GM12873 (cell line): ENCODE measurements at regions not wholly inside any gene's neighbourhood (a gene's known extent, or its start where the extent isn't known, plus 50 kb on each side); places are given as distances from the start of the nearest gene placed in this dataset.

Experiments
- CTCF ChIP-seq: IDR thresholded peaks from 2 replicates; pipeline ENCODE4 v1.5.1; 2012; ENCODE audit warnings: low read depth, mild to moderate bottlenecking, moderate library complexity, low read length, control low read depth; ENCODE audit not compliant: insufficient read depth; ENCODE audit errors: missing control alignments

- TF ChIP-seq CTCF: no peak
Observed at GRCh38 chr4:173924561-173924960, 358.9 kb downstream of the FBXO8 start.

GRCh38 chr4:173919861-173920260 lies 363.6 kb downstream of the FBXO8 start:
- no peak for TF ChIP-seq CTCF

GRCh38 chr4:173919196-173919595 lies 364.3 kb downstream of the FBXO8 start:
- TF ChIP-seq CTCF: no peak

GRCh38 chr4:173917255-173917960 lies 366.1 kb downstream of the FBXO8 start:
- no peak for TF ChIP-seq CTCF

- no peak for TF ChIP-seq CTCF
Observed at GRCh38 chr4:173913496-173913895, 370.0 kb downstream of the FBXO8 start.

GRCh38 chr4:173912384-173912783 lies 371.1 kb downstream of the FBXO8 start:
- TF ChIP-seq CTCF: no peak

- TF ChIP-seq CTCF: no peak
Observed at GRCh38 chr4:173910891-173911290, 372.6 kb downstream of the FBXO8 start.
